ENCODE measurements at regions not wholly inside any gene's neighbourhood (a gene's known extent, or its start where the extent isn't known, plus 50 kb on each side); places are given as distances from the start of the nearest gene placed in this dataset.
"Not testable (repeated sequence)": the region's sequence is repeated elsewhere in the genome, so short reads cannot be mapped to it uniquely, and the experiment has no call there.

DNA sequence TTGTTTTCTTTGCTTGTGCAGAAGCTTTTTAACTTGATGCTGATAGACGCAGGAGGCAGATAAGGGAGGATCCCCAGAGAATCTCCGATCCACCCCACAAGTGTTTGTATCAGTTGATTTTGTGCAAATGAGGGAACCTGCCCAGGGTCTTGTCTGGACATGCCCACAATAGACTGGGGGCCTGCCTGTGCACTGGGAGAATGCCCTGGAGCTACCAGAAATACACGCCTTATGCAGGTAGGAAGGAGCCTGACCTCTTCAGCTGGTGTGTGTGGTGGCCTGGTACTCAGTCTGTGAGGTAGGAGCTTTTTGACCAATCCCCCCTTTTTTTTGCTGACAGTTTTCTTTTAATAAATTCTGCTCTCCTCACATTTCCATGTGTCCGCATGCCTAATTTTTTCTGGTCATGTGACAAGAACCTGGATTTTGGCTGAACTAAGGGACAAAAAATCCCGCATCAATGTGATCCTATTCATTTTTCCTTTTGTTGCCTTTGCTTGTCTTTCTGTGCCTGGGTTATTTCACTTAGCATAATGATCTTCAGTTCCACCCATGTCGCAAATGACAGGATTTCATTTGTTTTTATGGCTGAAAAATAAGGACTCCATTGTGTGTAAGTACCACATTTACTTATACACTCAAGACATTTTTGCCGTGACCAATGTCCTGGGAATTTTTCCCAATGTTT lies 430.6 kb upstream of the NRG3 start:
- DNase-seq (ENCODE audit: low spot score), result no peak

DNA sequence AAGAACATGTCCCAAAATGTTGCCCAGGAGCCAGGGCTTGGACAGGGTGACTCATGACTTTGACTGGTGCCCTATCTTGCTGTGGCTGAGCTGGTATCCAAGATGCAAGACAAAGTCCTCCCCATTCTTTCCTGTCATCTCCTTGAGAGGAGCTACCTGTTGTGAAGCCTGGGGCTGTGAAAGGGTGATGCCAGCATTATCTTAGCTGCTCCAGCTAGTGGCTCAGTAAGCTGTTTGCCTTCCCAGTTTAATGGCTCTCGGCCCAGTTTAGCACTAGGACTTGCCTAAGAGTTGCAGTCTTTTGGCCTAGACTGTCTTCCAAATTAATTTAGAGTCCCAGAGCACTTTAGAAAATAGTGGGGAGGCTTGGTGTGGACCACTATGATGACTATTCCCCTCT lies 424.3 kb upstream of the NRG3 start:
- DNase-seq (ENCODE audit: low spot score), result no peak

DNA sequence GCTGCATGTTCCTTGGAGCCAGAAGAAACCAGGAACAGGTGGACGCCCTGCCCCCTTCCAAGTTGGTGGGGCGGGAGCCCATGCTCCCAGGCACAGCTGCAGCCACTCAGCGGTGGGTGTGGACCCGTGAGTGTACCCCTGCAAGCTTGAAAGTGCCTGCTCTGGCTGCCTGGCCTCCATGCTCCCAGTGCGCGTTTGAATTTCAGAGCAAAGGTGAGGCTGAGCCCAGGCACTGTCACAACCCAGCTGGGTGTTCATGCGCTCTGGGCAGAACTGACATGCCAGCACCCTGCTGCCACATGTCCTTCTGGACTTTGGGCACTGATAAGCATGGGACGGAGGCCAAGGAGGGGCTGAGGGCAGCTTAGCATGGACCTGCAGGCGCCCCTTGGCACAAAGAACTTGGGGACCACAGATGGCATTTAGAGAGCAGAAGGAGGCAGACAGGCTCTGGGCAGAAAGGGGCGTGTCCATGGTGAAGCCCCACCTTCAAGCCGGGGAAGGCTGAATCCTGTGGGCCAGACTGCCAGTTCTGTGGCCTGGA lies 402.0 kb upstream of the NRG3 start:
- DNase-seq (ENCODE audit: low spot score), result no peak

DNA sequence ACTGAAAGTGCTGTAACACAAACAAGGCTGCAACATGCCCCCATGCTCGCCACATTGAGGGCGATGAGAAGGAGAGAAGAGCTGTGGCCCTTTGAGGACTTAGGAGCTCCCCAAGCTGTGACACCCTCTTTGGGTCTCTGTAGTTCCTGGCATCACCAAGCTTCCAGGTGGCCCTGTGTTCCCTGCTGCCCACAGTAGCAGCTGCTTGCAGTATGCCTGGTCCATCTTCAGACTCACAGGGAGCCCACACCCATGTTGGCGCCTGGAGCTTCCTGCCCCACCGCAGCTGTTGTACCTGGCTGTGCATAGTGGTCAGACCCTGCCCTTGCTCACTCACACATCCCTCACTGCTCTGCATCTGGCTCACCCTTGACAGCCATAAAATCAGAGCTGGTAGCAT lies 401.2 kb upstream of the NRG3 start:
- DNase-seq (ENCODE audit: low spot score), result no peak

DNA sequence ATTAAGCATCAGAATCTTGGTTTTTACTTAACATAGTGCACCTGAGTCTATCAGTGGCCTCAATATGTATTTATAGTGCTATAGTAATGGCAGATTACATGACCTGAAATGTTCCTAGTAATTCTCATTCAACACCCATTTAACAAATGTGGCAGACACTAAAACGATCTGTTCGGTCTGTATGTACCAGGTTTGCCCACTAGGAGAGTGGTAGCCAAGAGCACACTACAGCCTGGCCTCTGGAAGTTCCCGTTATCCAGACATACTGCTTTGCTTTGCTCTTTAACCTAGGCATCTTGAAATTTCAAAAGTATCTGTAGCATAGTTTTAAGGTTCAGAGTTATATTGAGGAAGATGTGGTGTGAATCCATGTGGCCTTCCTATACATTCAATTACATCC lies 395.7 kb upstream of the NRG3 start:
- no peak for DNase-seq (ENCODE audit: low spot score)

DNA sequence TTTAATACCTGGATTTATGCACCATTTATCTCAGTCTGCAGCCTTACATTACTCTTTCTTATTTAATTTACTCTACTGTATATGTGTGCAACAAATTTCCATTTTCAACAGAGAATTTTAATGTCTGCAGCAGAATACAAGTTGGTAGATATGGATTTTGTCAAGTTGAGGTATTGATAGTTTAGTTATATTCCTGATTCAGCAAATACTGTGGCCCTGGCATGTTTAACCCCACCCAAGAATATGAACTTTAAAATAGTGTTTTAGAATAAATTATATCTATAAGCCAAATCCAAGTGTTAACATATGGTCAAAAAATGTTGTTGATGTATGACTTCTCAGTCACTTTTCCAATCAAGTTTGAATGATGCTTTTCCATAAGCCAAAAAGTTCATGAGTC lies 378.4 kb upstream of the NRG3 start:
- no peak for DNase-seq (ENCODE audit: low spot score)

DNA sequence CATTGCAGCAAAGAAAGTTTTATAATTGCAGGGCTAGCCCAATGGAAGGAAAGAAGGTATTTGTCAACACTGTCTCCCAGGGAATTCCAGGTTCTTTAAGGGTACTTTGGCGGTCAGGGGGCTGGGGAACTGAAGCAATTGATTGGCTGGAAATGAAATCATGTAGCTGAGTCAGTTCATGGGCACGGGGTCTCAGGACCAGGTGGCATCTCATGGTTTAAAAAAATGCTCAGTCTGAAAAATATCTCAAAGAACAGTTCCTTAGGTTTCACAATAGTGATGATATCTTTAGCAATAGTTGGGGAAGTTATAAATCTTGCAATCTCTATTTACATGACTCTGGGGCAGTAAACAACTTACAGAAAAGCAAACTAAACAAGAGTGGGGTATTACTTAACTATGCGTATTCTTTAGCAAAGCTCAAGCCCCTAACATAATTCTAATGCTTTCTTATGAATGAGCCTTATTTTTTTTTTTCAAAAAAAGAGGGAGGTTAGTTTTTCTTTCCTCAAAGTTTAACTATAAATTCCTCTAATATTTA lies 376.9 kb upstream of the NRG3 start:
- no peak for DNase-seq (ENCODE audit: low spot score)

DNA sequence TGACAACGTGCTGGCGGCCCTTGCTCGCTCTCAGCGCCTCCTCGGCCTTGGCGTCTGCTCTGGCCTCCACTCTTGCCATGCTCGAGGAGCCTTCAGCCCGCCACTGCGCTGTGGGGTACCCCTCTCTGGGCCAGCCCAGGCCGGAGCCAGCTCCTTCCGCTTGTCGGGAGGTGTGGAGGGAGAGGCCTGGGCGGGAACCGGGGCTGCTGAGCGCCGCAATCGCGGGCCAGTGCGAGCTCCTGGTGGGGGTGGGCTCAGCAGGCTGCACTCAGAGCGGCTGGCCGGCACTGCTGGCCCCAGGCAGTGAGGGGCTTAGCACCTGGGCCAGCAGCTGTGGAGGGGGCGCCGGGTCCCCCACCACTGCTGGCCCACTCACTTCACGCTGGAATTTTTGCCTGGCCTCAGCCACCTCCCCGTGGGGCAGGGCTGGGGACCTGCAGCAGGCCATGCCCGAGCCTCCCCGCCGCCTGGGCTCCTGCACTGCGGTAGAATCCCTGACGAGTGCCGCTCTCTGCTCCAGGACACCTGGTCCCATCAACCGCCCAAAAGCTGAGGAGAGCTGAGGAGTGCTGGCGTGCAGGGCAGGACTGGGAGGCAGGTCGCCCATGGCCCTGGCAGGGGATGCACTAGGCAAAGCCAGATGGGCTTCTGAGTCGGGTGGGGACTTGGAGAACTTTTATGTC lies 372.2 kb upstream of the NRG3 start:
- DNase-seq (ENCODE audit: low spot score), result no peak

DNA sequence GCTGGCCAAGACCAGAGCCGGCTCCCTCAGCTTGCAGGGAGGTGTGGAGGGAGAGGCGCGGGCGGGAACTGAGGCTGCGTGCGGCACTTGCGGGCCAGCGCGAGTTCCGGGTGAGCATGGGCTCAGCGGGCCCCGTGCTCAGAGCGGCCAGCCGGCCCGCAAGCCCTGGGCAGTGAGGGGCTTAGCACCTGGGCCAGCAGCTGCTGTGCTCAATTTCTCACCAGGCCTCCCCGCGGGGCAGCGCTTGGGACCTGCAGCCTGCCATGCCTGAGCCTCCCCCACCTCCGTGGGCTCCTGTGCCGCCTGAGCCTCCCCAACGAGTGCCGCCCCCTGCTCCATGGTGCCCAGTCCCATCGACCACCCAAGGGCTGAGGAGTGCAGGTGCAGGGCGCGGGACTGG lies 369.2 kb upstream of the NRG3 start:
- not testable (repeated sequence) for DNase-seq (ENCODE audit: low spot score)

DNA sequence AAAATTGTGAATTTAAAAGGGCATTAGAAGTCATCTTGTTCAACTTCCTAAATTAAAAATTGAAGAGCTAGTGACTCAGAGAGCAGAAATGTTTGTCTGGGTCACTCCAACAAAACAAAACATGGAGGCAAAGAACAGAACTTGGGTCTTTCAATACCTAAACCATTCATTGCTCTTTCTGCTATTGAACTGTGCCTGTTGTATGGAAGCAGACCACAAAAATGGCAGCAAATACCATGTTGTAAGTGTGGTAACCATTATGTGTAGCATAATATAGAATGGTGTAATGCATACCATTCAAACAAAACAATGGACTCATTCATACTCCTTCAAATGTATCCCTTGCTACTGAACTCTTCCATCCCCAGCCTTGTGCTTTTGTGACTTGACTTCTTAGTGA lies 360.2 kb upstream of the NRG3 start:
- no peak for DNase-seq (ENCODE audit: low spot score)

DNA sequence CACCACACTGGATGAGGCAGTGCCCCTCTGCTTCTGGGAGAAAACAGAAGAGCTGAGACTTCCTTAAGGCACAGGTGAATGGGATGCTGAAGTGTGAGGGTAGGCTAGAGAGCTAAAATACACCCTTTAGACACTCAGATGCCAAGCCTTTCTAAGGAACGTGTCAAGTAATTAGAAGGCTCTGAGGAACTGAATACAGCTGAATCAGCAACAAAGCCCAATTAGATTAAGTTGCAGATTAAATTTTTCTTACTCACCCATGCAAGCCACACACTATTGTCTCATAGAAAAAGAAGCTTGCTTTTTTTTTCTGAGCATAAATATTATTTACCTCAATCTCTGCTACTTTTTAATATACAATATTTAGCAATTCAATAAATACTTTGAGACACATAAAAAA lies 354.3 kb upstream of the NRG3 start:
- DNase-seq (ENCODE audit: low spot score), result no peak

DNA sequence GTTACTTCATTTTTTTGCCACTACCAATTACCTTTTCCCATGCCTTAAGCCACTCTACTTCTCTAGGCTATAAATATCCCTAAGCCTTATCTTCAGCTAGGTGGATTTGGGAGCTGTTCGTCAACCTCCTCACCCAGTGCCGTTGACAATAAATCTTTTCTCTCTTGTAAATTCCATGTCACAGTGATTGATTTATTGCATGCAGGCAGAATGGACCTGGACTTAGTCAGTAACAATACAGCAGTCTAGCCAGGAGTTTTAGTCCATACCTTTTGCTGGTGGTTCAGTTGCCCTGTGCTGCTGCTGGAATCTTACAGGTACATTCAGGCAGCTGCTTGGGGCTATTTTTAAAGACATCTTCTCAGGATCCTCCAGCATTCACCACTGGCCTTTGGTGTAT lies 350.5 kb upstream of the NRG3 start:
- no peak for DNase-seq (ENCODE audit: low spot score)

DNA sequence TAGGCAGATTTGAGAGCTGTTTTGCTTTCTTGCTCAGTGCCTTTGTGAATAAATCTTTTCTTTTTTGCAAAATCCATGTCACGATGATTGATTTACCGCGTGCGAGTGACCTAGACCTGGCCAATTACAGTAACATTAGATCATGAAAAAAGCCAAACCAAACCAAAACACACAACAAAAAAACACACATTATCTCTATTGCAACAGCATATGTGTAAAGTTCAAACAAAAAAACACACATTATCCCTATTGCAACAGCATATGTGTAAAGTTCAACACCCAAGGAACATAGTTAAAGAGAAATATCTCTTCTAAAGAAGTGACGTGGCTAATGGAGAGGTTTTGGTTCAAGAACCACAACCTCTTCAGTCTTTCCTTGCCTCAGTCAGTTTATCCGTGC lies 342.6 kb upstream of the NRG3 start:
- DNase-seq (ENCODE audit: low spot score), result no peak

DNA sequence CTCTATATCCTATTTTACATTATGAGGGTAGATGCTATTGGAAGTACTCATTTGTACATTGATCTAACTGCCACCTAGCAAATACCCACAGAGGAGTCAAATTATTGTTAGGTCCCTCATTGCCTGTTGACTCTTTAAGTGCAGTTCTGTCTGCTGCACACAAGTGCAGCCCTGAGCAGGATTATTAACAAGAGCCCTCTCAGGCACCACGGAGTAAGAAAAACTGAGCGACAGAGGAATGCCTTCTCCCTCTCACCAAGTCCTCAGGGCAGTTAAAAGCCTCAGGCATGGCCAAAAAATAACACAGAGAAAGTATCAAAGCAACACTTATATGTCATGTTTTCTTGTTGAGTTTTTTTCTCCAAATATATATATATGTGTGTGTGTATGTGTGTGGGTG lies 340.0 kb upstream of the NRG3 start:
- DNase-seq (ENCODE audit: low spot score), result no peak

DNA sequence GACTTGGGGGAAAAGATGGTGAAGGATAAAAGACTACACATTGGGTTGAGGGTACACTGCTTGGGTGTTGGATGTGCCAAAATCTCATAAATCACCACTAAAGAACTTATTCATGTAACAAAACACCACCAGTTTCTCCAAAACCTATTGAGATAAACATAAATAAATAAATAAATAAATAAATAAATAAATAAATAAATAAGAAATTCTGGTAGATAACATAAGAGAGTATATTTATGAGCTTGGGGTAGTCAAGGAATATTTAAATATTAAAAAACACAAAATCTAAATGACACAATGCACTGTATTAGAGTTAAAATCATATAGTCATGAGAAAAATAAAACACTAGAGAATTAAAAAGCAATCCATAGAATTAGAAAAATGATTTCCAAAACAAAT lies 333.5 kb upstream of the NRG3 start:
- no peak for DNase-seq (ENCODE audit: low spot score)

DNA sequence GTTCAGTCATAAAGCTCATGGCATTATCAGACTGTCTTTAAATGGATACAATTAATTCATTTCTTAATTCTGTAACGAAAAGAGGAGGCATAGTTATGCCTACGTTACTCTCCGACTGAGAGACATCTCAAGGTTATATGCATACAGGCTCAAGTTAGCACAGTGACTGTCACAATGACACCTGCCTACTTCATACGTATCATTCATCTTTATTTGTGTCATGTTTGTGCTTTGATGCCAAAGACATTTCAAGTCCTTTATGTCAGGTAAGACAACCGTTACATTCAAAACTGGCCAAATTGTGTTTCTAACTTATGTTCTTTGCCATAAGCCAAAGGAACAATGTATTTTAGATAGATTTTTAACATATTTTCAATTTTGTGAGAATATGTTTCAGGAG lies 328.8 kb upstream of the NRG3 start:
- no peak for DNase-seq (ENCODE audit: low spot score)

DNA sequence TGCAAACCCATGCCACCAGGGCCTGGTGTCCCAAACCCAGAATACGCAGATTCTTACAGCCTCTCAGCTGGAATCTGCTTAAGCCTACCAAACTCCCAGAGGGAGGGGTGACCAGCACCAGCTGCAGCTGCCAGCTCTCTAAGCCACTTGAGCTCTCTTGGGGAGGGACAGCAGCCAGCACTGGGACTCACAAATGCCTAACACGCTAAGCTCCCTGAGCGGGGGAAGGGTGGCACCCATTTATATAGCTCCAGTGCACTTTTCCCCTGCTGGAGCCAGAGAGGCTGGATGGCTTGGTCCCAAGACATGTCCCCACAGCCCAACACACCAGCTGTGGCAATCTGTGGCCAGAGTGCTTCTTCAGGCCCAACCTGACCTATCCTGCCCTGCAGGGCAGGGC lies 326.8 kb upstream of the NRG3 start:
- DNase-seq (ENCODE audit: low spot score), result no peak

DNA sequence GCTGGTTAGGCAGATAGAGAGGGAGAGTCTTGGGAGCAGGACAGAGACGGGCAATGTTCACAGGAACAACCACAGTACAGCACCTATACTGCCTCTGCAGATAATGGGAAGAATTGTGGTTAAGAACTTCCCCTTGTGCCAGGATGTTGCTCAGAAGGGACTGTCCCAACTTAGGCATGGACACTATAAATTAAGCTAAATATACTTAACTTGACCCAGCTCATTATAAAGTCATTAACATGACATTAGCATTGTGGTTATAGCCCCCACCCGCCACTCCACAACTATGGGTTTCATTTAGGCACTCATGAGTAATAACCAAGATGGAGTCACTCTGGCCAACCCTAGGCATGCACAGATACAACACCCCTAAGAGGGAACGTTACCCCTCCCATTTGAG lies 310.9 kb upstream of the NRG3 start:
- DNase-seq (ENCODE audit: low spot score), result no peak

DNA sequence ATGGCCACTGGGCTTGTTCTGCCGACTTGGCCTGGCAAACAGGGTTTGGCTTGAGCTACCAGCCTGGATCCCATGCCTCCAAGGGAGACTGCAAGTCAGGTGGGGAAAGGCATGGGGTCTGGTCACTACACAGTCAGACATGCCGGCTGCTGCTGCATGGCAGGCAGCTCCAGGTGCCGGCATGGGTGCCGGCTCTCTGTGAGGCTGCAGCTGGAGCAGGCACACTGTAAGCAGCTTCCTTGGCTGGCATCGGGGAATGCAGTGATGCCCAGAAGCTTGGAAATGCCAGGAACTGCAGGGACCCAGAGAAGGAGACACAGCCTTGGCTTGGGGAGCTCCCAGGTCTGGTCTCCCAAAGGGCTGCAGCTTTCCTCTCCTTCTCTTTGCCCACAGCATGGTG lies 305.5 kb upstream of the NRG3 start:
- DNase-seq (ENCODE audit: low spot score), result no peak

DNA sequence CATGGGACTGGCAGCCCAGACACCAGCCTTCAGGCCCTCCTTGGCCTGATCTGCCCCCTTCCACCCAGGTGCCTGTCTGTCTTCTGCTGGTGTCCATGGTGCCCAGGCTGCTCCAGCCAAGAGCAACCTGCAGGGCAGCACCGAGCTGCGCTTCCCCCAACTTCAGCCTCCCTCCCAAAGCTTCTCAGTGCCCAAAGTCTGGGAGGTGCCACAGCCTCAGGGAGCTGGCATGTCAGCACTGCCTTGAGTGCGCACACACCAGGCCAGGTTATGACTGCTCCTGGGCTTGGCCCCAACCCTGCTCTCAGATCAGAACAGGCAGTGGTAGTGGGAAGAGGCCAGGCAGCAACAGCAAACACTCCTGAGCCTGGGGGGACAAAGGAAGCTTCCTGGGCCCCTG lies 304.6 kb upstream of the NRG3 start:
- DNase-seq (ENCODE audit: low spot score), result no peak

DNA sequence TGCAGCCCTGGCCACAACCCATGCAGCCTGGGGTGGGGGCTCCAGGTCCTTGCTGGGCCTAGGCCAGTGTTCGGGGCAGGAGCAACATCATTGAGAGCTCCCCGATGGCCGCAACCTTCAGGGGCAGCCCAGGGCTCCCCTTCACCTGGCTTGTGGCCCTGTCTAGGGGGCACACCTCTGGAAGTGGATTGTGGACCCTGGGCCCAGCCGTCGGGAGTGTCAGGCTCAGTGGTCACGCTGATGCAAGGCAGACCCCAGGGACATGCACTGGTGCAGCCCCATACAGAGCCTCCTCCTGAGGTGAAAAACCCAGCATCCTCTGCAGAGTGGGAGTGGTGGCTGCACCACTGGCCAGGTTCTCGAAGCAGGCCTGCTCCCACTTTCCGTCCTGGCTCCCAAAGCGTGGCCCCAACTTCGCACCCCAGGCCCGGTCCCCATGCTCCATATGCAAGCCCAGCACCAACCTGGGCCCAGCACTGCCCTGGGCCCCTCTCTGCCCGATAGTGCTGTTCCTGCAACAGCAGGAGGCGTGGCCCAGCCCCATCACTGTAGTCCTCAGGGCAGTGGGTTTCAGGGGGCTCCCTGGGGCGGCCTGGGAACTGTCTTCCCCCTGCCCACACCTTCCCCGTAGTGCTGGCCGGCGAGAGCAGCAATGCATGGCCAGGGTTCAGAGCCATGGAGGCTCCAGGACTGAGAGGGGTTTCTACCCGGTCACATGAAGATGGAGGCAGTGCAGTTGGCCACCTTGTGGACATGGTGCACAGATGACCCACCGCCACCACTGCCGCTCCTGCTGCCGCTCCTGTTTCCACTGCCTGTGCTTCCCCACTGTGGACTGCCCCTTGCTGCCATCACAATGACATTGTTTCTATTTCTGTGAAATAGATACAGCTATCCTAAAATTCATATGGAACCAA lies 303.9 kb upstream of the NRG3 start:
- no peak for DNase-seq (ENCODE audit: low spot score)

DNA sequence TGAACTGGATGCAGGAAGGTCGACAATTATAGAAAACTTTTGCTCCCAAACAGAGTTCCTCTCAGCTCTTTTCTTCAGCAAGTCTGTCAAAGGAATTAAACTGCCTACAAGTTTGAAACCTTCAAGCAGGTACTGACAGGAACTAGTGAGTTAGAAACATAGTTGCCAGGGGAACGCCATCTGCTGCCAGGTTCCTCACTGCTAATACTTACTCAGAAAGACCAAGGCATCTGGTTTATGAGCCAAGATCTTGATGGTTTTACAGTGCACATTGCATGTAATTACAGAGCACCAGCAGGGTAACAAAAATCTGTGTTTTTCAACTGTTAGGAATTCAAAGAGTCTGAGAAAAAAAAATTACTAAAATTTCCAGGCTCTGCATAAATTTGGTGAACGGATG lies 300.0 kb upstream of the NRG3 start:
- DNase-seq (ENCODE audit: low spot score), result no peak

DNA sequence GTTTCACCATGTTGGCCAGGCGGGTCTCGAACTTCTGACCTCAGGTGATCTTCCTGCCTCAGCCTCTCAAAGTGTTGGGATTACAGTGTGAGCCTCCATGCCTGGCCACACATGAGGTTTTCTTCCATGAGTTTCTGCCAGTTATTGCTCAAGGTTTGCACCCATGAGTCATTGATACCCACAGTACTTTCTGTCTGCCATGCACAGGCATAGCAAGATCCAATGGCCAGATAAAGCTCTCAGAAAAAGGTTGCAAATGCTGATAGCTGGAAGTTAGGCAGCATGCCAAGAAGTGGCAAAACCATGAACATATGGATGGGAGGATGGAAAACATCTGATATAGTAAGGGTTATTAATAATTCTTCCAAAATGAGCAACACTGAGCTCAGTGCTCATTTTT lies 298.7 kb upstream of the NRG3 start:
- no peak for DNase-seq (ENCODE audit: low spot score)
